A673 (cell line): ENCODE measurements at regions not wholly inside any gene's neighbourhood (a gene's known extent, or its start where the extent isn't known, plus 50 kb on each side); places are given as distances from the start of the nearest gene placed in this dataset.

Experiments used
- CTCF ChIP-seq: fragments of 300-800, 200-600 bp; sonication (generic); conservative IDR thresholded peaks from 2 replicates; pipeline ENCODE4 v1.5.1; 2017; ENCODE audit warnings: low read depth, mild to moderate bottlenecking, antibody characterized with exemption, low read length, moderate library complexity, mixed read lengths
- EZH2 ChIP-seq: fragments of 200-600 bp; sonication (generic); IDR thresholded peaks from 2 replicates; pipeline ENCODE4 v1.6.1; 2017; ENCODE audit warnings: borderline replicate concordance, low read depth, mild to moderate bottlenecking, mixed read lengths, antibody characterized with exemption, low read length; ENCODE audit not compliant: poor library complexity, severe bottlenecking

GRCh38 chr6:82521861-82522260 is 158.2 kb downstream of the TPBG start:
- no peak for TF ChIP-seq CTCF
- TF ChIP-seq EZH2 = no peak
